HepG2 (cell line): ENCODE measurements at regions not wholly inside any gene's neighbourhood (a gene's known extent, or its start where the extent isn't known, plus 50 kb on each side); places are given as distances from the start of the nearest gene placed in this dataset.

Source experiments
- JUNB ChIP-seq: sonication (generic); formaldehyde crosslinking; IDR thresholded peaks from 2 replicates; pipeline ENCODE4 v1.8.0; 2022; ENCODE audit warnings: missing genetic modification reagents, mild to moderate bottlenecking, borderline replicate concordance
- NFYB ChIP-seq: sonication (generic); formaldehyde crosslinking; IDR thresholded peaks from 2 replicates; pipeline ENCODE4 v1.4.0; 2020; ENCODE audit warnings: missing genetic modification reagents
- POLR2A ChIP-seq, 2 experiments: IDR thresholded peaks; 2 replicates each; pipeline ENCODE4 v1.6.1; 2011; ENCODE audit warnings: low read depth in 2 of 2, low read length in 2 of 2, mild to moderate bottlenecking in 1 of 2, moderate library complexity in 1 of 2; ENCODE audit not compliant: insufficient read depth in 1 of 2
- PRPF4 ChIP-seq: fragments of 200-400 bp; formaldehyde crosslinking; IDR thresholded peaks from 2 replicates; pipeline ENCODE4 v1.6.1; 2016; ENCODE audit warnings: low read length, low read depth; ENCODE audit not compliant: poor library complexity, severe bottlenecking
- RAD21 ChIP-seq: fragments of 450-650 bp; formaldehyde crosslinking; IDR thresholded peaks from 2 replicates; pipeline ENCODE4 v1.5.0; 2020; ENCODE audit warnings: mild to moderate bottlenecking
- SOX13 ChIP-seq, 3 experiments: fragments of 450-650 bp in 1 of 3; sonication (generic) in 1 of 3; formaldehyde crosslinking in 1 of 3; IDR thresholded peaks in 2 of 3; conservative IDR thresholded peaks in 1 of 3; 2 replicates each; pipeline versions ENCODE4 v1.5.0 to v1.6.1; 2016 to 2020; ENCODE audit warnings: antibody characterized with exemption in 1 of 3, mild to moderate bottlenecking in 1 of 3, missing compliant biosample characterization in 1 of 3, missing genetic modification reagents in 1 of 3, moderate library complexity in 1 of 3
- ZNF709 ChIP-seq: sonication (generic); formaldehyde crosslinking; IDR thresholded peaks from 2 replicates; pipeline ENCODE4 v1.5.0; 2020; ENCODE audit warnings: mild to moderate bottlenecking, missing genetic modification reagents
- TF ChIP-seq, protein P1 (sequence below): sonication (generic); formaldehyde crosslinking; IDR thresholded peaks from 2 replicates; pipeline ENCODE4 v1.5.0; 2020; ENCODE audit warnings: mild to moderate bottlenecking, missing genetic modification reagents, moderate library complexity

DNA sequence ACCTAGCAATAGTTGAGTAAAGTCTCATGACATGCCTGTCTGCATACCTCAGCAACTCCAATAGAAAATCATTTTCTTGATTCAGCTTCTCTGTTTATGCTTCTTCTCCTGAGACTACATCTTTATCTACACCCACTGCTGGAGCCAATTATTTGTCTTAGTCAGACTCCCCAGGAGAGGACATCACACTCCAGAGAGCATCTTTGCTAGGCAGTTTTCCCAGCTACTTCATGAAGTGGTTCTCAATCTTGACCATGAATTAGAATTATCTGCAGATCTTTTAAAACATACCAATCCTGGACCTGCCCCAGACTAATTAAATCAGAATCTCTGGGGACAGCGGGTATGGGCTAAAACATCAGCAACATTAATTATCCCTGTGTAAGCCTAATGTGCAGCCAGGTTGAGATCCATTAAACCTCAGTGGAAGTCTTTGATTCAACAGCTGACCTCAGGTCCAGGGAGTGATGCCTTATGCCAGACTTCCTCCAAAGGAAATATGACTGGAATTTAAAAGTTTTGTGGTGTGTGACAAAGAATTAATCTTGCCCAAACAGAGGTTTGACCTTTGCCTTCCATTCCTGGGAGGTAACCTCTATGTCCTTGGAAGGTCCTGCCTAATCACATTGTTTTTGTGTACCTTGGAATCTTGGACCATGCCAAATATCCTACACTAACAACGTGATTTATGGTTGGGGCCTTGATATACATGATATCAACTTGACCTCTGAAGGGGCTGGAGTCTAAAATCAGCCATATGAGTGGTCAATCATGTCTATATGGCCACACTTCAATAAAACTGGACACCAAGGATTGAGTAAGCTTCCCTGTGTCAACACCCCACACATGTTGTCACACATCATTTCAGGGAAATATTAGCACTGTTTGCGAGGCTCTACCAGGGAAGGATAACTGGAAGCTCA is 99.3 kb upstream of the DNAJC10 start:
- TF ChIP-seq, protein P1, sequence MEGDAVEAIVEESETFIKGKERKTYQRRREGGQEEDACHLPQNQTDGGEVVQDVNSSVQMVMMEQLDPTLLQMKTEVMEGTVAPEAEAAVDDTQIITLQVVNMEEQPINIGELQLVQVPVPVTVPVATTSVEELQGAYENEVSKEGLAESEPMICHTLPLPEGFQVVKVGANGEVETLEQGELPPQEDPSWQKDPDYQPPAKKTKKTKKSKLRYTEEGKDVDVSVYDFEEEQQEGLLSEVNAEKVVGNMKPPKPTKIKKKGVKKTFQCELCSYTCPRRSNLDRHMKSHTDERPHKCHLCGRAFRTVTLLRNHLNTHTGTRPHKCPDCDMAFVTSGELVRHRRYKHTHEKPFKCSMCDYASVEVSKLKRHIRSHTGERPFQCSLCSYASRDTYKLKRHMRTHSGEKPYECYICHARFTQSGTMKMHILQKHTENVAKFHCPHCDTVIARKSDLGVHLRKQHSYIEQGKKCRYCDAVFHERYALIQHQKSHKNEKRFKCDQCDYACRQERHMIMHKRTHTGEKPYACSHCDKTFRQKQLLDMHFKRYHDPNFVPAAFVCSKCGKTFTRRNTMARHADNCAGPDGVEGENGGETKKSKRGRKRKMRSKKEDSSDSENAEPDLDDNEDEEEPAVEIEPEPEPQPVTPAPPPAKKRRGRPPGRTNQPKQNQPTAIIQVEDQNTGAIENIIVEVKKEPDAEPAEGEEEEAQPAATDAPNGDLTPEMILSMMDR (CRISPR knock-in tag), result no peak
- TF ChIP-seq POLR2A (IDR thresholded peaks at IDR 0.05; ENCODE audit: insufficient read depth in 1 of 2, low read depth in 2 of 2, low read length in 2 of 2) (no peak), ZNF709 (CRISPR knock-in tag) (no peak), SOX13 (IDR thresholded peaks at IDR 0.05) (no peak), SOX13 (CRISPR knock-in tag; conservative IDR thresholded peaks at IDR 0.05 in 1 of 2, IDR thresholded peaks at IDR 0.05 in 1 of 2) (peak in 1 of 2 experiments; percentile 63; a peak in 2 of 4 replicates), JUNB (CRISPR knock-in tag) (no peak), RAD21 (CRISPR knock-in tag) (no peak), NFYB (CRISPR knock-in tag) (no peak), PRPF4 (no peak)
